C4-2B (cell line): ENCODE measurements at regions not wholly inside any gene's neighbourhood (a gene's known extent, or its start where the extent isn't known, plus 50 kb on each side); places are given as distances from the start of the nearest gene placed in this dataset.

Experiments
- CTCF ChIP-seq: fragments of 450-650 bp; conservative IDR thresholded peaks from 2 replicates; pipeline ENCODE4 v1.5.1; 2017; ENCODE audit warnings: mild to moderate bottlenecking
- ZFX ChIP-seq: fragments of 450-650 bp; IDR thresholded peaks from 2 replicates; pipeline ENCODE4 v1.6.1; 2017

DNA sequence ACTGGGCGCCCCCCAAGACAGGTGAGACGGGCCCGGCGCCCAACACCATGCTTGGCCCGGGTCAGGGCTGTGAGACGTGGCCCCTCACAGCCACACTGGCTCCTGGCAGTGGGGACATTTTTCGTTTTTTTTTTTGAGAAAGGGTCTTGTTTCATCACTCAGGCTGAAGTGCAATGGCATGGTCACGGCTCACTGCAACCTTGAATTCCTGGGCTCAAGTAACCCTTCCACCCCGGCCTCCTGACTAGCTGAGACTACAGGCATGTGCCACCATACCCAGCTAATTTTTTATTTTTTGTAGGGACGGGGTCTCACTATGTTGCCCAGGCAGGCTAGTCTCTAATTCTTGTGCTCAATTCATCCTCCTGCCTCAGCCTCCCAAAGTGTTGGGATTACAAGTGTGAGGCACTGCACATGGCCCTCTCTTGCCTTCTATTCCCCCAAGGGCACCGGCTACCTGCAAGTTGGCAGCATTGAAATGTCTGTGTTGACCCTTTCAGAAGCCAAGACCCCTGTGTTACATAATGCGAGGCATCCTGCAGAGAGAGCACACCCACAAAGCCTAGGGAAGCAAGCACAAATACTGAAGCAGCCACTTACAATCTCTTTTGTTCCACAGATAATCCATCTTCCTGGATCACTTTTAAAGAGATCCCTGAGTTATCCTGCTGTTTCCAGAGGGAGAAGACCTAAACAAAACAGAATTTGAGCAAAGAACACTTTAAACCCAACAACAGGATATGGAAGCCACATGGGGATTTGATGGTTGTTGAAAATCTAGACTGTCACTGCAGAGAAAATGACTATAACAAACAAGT lies 57.5 kb upstream of the SLC4A11 start:
- no peak for TF ChIP-seq CTCF
- TF ChIP-seq ZFX = no peak
